ENCODE measurements at regions not wholly inside any gene's neighbourhood (a gene's known extent, or its start where the extent isn't known, plus 50 kb on each side); places are given as distances from the start of the nearest gene placed in this dataset.

DNA sequence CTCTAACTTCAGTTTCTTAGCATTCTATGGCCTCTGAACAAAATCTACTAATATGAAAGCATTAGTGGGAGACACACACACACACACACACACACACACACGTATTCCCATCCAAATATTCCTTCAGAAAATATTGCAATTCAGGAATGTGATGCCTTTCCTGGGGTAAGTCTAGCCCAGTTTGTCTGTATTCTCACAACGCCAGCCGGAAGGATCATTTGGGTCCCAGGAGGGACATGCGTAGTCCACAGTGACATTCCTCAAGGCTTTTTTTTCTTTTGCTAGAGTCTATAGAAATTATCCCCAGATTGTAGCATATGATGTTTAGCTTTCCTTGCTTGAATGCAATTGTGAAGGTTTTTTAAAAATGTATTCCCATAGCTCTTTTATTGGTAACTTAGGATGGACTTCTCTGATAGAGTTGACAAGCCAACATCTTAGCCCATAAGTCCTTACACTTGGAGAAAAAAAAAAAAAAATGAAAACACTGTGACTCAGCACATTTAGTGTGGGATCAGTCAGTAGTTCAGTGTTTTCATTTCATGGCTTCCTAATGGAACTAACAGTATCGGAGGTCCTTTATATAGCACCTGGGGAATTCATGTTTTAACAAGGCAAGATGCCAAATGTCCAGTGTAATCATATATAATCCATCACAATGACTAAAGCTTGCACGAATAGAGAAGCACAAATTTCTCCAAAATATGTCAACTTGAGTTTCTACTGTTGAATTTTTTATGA is 316.5 kb downstream of the DIRAS2 start:
- ChIA-PET CTCF (interaction anchor here (0.7 kb wide), 1 partner anchor 272 kb away, joined by 4 read pairs; no protein-coding TSS in a partner anchor), POLR2A (no interaction called here)
- H3K36me3 ChIP-seq (ENCODE audit: control insufficient read depth in 2 of 2, insufficient read depth in 1 of 2, low read length in 2 of 2) = no peaks in the 10 kb centered on the region
- TF ChIP-seq ZNF248 (tag by site-specific recombination; IDR thresholded peaks at IDR 0.05) (no peak), ZNF302 (tag by site-specific recombination; IDR thresholded peaks at IDR 0.05; ENCODE audit: low read depth) (no peak), ZNF239 (tag by site-specific recombination; IDR thresholded peaks at IDR 0.05) (no peak), KLF1 (tag by site-specific recombination; IDR thresholded peaks at IDR 0.05) (no peak)
- TF ChIP-seq, protein P1, sequence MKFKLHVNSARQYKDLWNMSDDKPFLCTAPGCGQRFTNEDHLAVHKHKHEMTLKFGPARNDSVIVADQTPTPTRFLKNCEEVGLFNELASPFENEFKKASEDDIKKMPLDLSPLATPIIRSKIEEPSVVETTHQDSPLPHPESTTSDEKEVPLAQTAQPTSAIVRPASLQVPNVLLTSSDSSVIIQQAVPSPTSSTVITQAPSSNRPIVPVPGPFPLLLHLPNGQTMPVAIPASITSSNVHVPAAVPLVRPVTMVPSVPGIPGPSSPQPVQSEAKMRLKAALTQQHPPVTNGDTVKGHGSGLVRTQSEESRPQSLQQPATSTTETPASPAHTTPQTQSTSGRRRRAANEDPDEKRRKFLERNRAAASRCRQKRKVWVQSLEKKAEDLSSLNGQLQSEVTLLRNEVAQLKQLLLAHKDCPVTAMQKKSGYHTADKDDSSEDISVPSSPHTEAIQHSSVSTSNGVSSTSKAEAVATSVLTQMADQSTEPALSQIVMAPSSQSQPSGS (tag by site-specific recombination; IDR thresholded peaks at IDR 0.05; ENCODE audit: low read depth) = no peak
- no peak overlapping the region for H3K27ac ChIP-seq (ENCODE audit: extremely low read depth, low read depth, low read length)
- H3K4me3 ChIP-seq (ENCODE audit: low read depth, low read length) = no peak overlapping the region
- no peaks in the 10 kb centered on the region for H3K4me1 ChIP-seq (ENCODE audit: control insufficient read depth, insufficient read depth, low read length)
- H3K9me3 ChIP-seq (ENCODE audit: control insufficient read depth, insufficient read depth, low read depth, low read length) = no peaks in the 10 kb centered on the region

DNA sequence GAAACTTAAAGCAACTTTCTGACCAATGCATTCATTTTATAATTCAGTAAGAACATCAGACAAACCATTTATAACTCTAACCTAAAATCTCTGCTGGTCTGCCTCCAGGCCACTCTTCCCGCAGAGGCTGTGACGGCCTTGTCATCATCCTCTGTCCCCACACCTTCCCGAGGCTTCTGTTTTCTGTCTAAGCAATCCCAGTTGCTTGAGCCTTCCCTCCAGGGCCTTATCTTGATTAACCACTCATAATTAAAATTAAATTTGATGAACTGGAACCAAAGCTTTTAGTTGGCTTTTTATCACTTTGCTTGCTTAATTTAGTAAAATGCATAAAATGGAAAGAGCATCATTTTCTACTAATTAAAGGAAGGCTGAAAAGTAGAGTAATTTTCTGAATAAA is 312.4 kb downstream of the DIRAS2 start:
- POLR2A ChIA-PET = no interaction called here
- H3K36me3 ChIP-seq (ENCODE audit: control insufficient read depth in 2 of 2, insufficient read depth in 1 of 2, low read length in 2 of 2) = no peaks in the 10 kb centered on the region
- TF ChIP-seq, protein P2, sequence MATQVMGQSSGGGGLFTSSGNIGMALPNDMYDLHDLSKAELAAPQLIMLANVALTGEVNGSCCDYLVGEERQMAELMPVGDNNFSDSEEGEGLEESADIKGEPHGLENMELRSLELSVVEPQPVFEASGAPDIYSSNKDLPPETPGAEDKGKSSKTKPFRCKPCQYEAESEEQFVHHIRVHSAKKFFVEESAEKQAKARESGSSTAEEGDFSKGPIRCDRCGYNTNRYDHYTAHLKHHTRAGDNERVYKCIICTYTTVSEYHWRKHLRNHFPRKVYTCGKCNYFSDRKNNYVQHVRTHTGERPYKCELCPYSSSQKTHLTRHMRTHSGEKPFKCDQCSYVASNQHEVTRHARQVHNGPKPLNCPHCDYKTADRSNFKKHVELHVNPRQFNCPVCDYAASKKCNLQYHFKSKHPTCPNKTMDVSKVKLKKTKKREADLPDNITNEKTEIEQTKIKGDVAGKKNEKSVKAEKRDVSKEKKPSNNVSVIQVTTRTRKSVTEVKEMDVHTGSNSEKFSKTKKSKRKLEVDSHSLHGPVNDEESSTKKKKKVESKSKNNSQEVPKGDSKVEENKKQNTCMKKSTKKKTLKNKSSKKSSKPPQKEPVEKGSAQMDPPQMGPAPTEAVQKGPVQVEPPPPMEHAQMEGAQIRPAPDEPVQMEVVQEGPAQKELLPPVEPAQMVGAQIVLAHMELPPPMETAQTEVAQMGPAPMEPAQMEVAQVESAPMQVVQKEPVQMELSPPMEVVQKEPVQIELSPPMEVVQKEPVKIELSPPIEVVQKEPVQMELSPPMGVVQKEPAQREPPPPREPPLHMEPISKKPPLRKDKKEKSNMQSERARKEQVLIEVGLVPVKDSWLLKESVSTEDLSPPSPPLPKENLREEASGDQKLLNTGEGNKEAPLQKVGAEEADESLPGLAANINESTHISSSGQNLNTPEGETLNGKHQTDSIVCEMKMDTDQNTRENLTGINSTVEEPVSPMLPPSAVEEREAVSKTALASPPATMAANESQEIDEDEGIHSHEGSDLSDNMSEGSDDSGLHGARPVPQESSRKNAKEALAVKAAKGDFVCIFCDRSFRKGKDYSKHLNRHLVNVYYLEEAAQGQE (tag by site-specific recombination; IDR thresholded peaks at IDR 0.05) = no peak
- no peak for TF ChIP-seq ZBTB7A (tag by site-specific recombination; IDR thresholded peaks at IDR 0.05; ENCODE audit: low read depth)
- TF ChIP-seq, protein P3, sequence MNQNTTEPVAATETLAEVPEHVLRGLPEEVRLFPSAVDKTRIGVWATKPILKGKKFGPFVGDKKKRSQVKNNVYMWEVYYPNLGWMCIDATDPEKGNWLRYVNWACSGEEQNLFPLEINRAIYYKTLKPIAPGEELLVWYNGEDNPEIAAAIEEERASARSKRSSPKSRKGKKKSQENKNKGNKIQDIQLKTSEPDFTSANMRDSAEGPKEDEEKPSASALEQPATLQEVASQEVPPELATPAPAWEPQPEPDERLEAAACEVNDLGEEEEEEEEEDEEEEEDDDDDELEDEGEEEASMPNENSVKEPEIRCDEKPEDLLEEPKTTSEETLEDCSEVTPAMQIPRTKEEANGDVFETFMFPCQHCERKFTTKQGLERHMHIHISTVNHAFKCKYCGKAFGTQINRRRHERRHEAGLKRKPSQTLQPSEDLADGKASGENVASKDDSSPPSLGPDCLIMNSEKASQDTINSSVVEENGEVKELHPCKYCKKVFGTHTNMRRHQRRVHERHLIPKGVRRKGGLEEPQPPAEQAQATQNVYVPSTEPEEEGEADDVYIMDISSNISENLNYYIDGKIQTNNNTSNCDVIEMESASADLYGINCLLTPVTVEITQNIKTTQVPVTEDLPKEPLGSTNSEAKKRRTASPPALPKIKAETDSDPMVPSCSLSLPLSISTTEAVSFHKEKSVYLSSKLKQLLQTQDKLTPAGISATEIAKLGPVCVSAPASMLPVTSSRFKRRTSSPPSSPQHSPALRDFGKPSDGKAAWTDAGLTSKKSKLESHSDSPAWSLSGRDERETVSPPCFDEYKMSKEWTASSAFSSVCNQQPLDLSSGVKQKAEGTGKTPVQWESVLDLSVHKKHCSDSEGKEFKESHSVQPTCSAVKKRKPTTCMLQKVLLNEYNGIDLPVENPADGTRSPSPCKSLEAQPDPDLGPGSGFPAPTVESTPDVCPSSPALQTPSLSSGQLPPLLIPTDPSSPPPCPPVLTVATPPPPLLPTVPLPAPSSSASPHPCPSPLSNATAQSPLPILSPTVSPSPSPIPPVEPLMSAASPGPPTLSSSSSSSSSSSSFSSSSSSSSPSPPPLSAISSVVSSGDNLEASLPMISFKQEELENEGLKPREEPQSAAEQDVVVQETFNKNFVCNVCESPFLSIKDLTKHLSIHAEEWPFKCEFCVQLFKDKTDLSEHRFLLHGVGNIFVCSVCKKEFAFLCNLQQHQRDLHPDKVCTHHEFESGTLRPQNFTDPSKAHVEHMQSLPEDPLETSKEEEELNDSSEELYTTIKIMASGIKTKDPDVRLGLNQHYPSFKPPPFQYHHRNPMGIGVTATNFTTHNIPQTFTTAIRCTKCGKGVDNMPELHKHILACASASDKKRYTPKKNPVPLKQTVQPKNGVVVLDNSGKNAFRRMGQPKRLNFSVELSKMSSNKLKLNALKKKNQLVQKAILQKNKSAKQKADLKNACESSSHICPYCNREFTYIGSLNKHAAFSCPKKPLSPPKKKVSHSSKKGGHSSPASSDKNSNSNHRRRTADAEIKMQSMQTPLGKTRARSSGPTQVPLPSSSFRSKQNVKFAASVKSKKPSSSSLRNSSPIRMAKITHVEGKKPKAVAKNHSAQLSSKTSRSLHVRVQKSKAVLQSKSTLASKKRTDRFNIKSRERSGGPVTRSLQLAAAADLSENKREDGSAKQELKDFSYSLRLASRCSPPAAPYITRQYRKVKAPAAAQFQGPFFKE (tag by site-specific recombination; IDR thresholded peaks at IDR 0.05; ENCODE audit: borderline replicate concordance) = no peak
- TF ChIP-seq ZNF223 (tag by site-specific recombination; IDR thresholded peaks at IDR 0.05) = no peak
- no peaks in the 10 kb centered on the region for H3K4me1 ChIP-seq (ENCODE audit: control insufficient read depth, insufficient read depth, low read length)
- H3K4me3 ChIP-seq (ENCODE audit: low read depth, low read length) = no peak overlapping the region
- CTCF ChIA-PET = interaction anchor here (0.7 kb wide), 1 partner anchor 76 kb away, joined by 3 read pairs; no protein-coding TSS in a partner anchor
- H3K9me3 ChIP-seq (ENCODE audit: control insufficient read depth, insufficient read depth, low read depth, low read length) = no peaks in the 10 kb centered on the region
- H3K27ac ChIP-seq (ENCODE audit: extremely low read depth, low read depth, low read length) = no peak overlapping the region
